ENCODE measurements at regions not wholly inside any gene's neighbourhood (a gene's known extent, or its start where the extent isn't known, plus 50 kb on each side); places are given as distances from the start of the nearest gene placed in this dataset.

DNA sequence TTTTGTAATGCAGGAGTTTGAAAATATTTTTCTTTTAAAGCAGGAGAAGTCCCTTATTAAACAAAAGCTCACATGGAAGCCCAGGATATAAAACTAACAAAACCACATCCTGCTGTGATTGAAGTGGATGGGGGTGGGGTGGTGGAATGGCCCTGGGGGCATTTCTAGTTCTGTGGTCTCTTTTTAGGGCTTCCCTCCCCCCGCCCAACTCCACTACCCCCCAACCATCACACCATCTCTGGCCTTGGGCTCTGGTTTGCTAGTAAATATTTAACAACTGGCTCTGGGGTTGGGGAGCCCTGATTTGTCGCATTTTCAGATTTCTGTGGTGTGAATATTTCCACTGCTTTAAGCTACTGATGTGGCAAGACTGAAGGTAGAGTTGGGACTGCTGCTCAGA, 279.6 kb upstream of the PLET1 start:
- intact Hi-C loops (cut with micrococcal nuclease; ENCODE audit: unreplicated experiment): no loop called here
- H3K27ac ChIP-seq (ENCODE audit: low read length): no peak overlapping the region
- ATAC-seq (no peak), DNase-seq (ENCODE audit: low read depth, low spot score) (no peak)
- H3K4me3 ChIP-seq (ENCODE audit: low read depth in 2 of 2, low read length in 2 of 2): no peak overlapping the region
- ChIA-PET POLR2A (interaction anchor here (0.5 kb wide), 1 partner anchor 18 kb away, joined by 3 read pairs; no protein-coding TSS in a partner anchor), CTCF (no interaction called here)
- in situ Hi-C loops (cut with HindIII; ENCODE audit: low pct_unique_long_range_greater_than_20kb, low sequenced_read_pairs): no loop called here
- H3K4me1 ChIP-seq (ENCODE audit: control insufficient read depth, insufficient read depth, low read length): no peaks in the 10 kb centered on the region
- H3K27me3 ChIP-seq (ENCODE audit: control insufficient read depth, insufficient read depth, low read length): 0 out of 2 replicates have a peak, but pooled peaks cover 4% of the 10 kb centered on the region
- no TSS peak for BruUV-seq (replicated peaks)
- TF ChIP-seq, protein P1, sequence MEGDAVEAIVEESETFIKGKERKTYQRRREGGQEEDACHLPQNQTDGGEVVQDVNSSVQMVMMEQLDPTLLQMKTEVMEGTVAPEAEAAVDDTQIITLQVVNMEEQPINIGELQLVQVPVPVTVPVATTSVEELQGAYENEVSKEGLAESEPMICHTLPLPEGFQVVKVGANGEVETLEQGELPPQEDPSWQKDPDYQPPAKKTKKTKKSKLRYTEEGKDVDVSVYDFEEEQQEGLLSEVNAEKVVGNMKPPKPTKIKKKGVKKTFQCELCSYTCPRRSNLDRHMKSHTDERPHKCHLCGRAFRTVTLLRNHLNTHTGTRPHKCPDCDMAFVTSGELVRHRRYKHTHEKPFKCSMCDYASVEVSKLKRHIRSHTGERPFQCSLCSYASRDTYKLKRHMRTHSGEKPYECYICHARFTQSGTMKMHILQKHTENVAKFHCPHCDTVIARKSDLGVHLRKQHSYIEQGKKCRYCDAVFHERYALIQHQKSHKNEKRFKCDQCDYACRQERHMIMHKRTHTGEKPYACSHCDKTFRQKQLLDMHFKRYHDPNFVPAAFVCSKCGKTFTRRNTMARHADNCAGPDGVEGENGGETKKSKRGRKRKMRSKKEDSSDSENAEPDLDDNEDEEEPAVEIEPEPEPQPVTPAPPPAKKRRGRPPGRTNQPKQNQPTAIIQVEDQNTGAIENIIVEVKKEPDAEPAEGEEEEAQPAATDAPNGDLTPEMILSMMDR (IDR thresholded peaks at IDR 0.05): no peak
- TF ChIP-seq TCF7L2 (IDR thresholded peaks at IDR 0.05; ENCODE audit: low read depth, low read length) (no peak), SIN3A (IDR thresholded peaks at IDR 0.05; ENCODE audit: borderline replicate concordance, insufficient read depth, low read depth, low read length) (no peak), POLR2AphosphoS5 (IDR thresholded peaks at IDR 0.05; ENCODE audit: low read depth, low read length) (no peak)
- TF ChIP-seq, protein P2, sequence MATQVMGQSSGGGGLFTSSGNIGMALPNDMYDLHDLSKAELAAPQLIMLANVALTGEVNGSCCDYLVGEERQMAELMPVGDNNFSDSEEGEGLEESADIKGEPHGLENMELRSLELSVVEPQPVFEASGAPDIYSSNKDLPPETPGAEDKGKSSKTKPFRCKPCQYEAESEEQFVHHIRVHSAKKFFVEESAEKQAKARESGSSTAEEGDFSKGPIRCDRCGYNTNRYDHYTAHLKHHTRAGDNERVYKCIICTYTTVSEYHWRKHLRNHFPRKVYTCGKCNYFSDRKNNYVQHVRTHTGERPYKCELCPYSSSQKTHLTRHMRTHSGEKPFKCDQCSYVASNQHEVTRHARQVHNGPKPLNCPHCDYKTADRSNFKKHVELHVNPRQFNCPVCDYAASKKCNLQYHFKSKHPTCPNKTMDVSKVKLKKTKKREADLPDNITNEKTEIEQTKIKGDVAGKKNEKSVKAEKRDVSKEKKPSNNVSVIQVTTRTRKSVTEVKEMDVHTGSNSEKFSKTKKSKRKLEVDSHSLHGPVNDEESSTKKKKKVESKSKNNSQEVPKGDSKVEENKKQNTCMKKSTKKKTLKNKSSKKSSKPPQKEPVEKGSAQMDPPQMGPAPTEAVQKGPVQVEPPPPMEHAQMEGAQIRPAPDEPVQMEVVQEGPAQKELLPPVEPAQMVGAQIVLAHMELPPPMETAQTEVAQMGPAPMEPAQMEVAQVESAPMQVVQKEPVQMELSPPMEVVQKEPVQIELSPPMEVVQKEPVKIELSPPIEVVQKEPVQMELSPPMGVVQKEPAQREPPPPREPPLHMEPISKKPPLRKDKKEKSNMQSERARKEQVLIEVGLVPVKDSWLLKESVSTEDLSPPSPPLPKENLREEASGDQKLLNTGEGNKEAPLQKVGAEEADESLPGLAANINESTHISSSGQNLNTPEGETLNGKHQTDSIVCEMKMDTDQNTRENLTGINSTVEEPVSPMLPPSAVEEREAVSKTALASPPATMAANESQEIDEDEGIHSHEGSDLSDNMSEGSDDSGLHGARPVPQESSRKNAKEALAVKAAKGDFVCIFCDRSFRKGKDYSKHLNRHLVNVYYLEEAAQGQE (IDR thresholded peaks at IDR 0.05; ENCODE audit: insufficient read depth in 1 of 2, low read depth in 2 of 2, low read length in 1 of 2): no peak
- H3K36me3 ChIP-seq (ENCODE audit: control insufficient read depth, insufficient read depth, low read length): no peaks in the 10 kb centered on the region
- no peaks in the 10 kb centered on the region for H3K9me3 ChIP-seq (ENCODE audit: control insufficient read depth, insufficient read depth, low read depth, low read length)

DNA sequence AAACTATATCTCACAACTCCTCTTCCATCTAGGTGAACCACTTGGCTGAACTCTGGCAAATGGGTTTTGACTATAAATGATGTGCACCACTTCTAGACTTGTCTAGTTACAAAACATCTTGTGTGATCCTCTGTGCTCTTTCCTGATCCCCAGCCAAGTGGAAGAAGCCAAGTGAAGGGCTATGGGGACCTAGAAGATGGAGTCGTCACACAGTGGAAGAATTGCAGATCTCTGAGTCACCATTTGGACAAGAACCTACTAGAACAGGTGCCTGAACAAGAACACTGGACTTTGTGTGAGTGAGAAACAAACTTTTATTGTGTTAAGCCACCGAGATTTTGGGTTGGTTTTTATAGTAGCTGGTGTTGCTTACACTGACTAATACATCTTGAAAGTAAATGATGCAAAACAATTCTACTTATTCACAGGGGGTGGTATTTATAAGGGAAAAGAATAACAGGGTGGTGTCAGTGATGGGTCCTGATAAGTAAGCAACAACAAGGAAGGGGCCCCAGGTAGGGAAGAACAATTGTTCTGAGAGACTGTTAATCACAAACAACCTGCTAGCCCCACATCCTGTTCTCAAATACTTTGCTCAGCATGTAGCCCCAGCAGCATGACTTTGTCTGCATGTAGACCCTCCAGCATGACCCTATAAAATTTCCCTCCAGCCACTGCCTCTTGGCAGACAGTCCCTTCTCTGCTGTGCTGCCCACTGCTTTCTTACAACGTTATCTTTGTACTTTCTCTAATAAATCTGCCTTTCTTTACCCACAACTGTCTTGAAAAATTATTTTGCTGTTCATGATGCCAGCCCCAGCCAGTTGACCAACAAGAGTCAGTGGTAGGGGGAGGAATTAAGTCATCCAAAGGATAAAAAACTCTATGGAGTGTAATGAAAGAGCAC, 280.7 kb upstream of the PLET1 start:
- TF ChIP-seq SIN3A (IDR thresholded peaks at IDR 0.05; ENCODE audit: borderline replicate concordance, insufficient read depth, low read depth, low read length) (no peak), POLR2AphosphoS5 (IDR thresholded peaks at IDR 0.05; ENCODE audit: low read depth, low read length) (no peak)
- TF ChIP-seq, protein P2 (IDR thresholded peaks at IDR 0.05; ENCODE audit: insufficient read depth in 1 of 2, low read depth in 2 of 2, low read length in 1 of 2): no peak
- TF ChIP-seq, protein P1 (IDR thresholded peaks at IDR 0.05): no peak
- ChIA-PET POLR2A (no interaction called here), CTCF (no interaction called here)
- no peaks in the 10 kb centered on the region for H3K36me3 ChIP-seq (ENCODE audit: control insufficient read depth, insufficient read depth, low read length)
- H3K27ac ChIP-seq (ENCODE audit: low read length): no peak overlapping the region
- 0 out of 2 replicates have a peak, but pooled peaks cover 7% of the 10 kb centered on the region for H3K27me3 ChIP-seq (ENCODE audit: control insufficient read depth, insufficient read depth, low read length)
- DNase-seq (ENCODE audit: low read depth, low spot score): no peak
- H3K4me1 ChIP-seq (ENCODE audit: control insufficient read depth, insufficient read depth, low read length): no peaks in the 10 kb centered on the region
- no peaks in the 10 kb centered on the region for H3K9me3 ChIP-seq (ENCODE audit: control insufficient read depth, insufficient read depth, low read depth, low read length)
- intact Hi-C loops (cut with micrococcal nuclease; ENCODE audit: unreplicated experiment) (no loop called here), in situ Hi-C loops (cut with HindIII; ENCODE audit: low pct_unique_long_range_greater_than_20kb, low sequenced_read_pairs) (no loop called here)
- H3K4me3 ChIP-seq (ENCODE audit: low read depth in 2 of 2, low read length in 2 of 2): no peak overlapping the region
- BruUV-seq (replicated peaks): no TSS peak
- no peak for ATAC-seq
